Esophagus squamous epithelium (tissue), 4 donors: ENCODE measurements at regions not wholly inside any gene's neighbourhood (a gene's known extent, or its start where the extent isn't known, plus 50 kb on each side); places are given as distances from the start of the nearest gene placed in this dataset.

Experiments
- POLR2A ChIP-seq, 4 donors: fragments of 450-650 bp; IDR thresholded peaks; one replicate each; pipeline ENCODE4 v1.6.1; 2017; ENCODE audit warnings: antibody characterized with exemption in 4 of 4, mild to moderate bottlenecking in 4 of 4, moderate library complexity in 3 of 4
- TF ChIP-seq, protein P1 (sequence below), 6 experiments: fragments of 450-650 bp in 4 of 6; fragments of 200-600 bp in 2 of 6; sonication (generic) in 2 of 6; IDR thresholded peaks; one replicate each; pipeline ENCODE4 v1.5.1; 2016 to 2019; ENCODE audit warnings: antibody characterized with exemption in 6 of 6, mild to moderate bottlenecking in 4 of 6, moderate library complexity in 4 of 6

GRCh38 chr17:70552982-70553334 lies 383.6 kb downstream of the KCNJ2 start:
- TF ChIP-seq, protein P1, sequence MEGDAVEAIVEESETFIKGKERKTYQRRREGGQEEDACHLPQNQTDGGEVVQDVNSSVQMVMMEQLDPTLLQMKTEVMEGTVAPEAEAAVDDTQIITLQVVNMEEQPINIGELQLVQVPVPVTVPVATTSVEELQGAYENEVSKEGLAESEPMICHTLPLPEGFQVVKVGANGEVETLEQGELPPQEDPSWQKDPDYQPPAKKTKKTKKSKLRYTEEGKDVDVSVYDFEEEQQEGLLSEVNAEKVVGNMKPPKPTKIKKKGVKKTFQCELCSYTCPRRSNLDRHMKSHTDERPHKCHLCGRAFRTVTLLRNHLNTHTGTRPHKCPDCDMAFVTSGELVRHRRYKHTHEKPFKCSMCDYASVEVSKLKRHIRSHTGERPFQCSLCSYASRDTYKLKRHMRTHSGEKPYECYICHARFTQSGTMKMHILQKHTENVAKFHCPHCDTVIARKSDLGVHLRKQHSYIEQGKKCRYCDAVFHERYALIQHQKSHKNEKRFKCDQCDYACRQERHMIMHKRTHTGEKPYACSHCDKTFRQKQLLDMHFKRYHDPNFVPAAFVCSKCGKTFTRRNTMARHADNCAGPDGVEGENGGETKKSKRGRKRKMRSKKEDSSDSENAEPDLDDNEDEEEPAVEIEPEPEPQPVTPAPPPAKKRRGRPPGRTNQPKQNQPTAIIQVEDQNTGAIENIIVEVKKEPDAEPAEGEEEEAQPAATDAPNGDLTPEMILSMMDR (IDR thresholded peaks at IDR 0.05) = no peak
- TF ChIP-seq POLR2A (IDR thresholded peaks at IDR 0.05) = no peak
